K562 (cell line): ENCODE measurements at regions not wholly inside any gene's neighbourhood (a gene's known extent, or its start where the extent isn't known, plus 50 kb on each side); places are given as distances from the start of the nearest gene placed in this dataset.

ENCODE experiments used
- ELF1 ChIP-seq: fragments of 200-800 bp; sonication (Bioruptor generic); IDR thresholded peaks from 2 replicates; pipeline ENCODE4 v1.6.1; 2016; ENCODE audit warnings: missing genetic modification characterization, missing compliant biosample characterization
- EZH2 ChIP-seq: IDR thresholded peaks from 2 replicates; pipeline ENCODE4 v1.6.1; 2012; ENCODE audit warnings: low read depth, mild to moderate bottlenecking, inconsistent platforms, low read length, borderline replicate concordance
- IFI16 ChIP-seq: fragments of 250-450 bp; sonication (Bioruptor Pico); IDR thresholded peaks from 2 replicates; pipeline ENCODE4 v2.1.2; 2022; ENCODE audit warnings: mild to moderate bottlenecking, inconsistent platforms
- NELFE ChIP-seq: IDR thresholded peaks from 2 replicates; pipeline ENCODE4 v1.6.1; 2011; ENCODE audit warnings: mild to moderate bottlenecking; ENCODE audit not compliant: insufficient read depth, insufficient read length
- NONO ChIP-seq, 2 experiments: fragments of 200-400 bp in 1 of 2; fragments of 450-650 bp in 1 of 2; formaldehyde crosslinking in 1 of 2; IDR thresholded peaks; 2 replicates each; pipeline ENCODE4 v1.6.1; 2017; ENCODE audit warnings: low read depth in 2 of 2, mild to moderate bottlenecking in 2 of 2, moderate library complexity in 2 of 2, low read length in 1 of 2
- NR2C1 ChIP-seq, 2 experiments: fragments of 450-650 bp; IDR thresholded peaks; 2 replicates each; pipeline ENCODE4 v1.6.1; 2017; ENCODE audit warnings: mild to moderate bottlenecking in 2 of 2, antibody characterized with exemption in 1 of 2, inconsistent platforms in 1 of 2, missing compliant biosample characterization in 1 of 2, missing genetic modification characterization in 1 of 2
- NRF1 ChIP-seq, 2 experiments: fragments of 450-650 bp; IDR thresholded peaks in 1 of 2; conservative IDR thresholded peaks in 1 of 2; 2 replicates each; pipeline ENCODE4 v1.6.1; 2014; ENCODE audit warnings: mild to moderate bottlenecking in 2 of 2
- PHB2 ChIP-seq: fragments of 450-650 bp; IDR thresholded peaks from 2 replicates; pipeline ENCODE4 v1.6.1; 2017; ENCODE audit warnings: low read depth
- POLR2H ChIP-seq: IDR thresholded peaks from 2 replicates; pipeline ENCODE4 v1.6.1; 2016; ENCODE audit warnings: missing genetic modification characterization, low read depth, mild to moderate bottlenecking, control low read depth, missing compliant biosample characterization, moderate library complexity
- RBM22 ChIP-seq: fragments of 200-400 bp; formaldehyde crosslinking; IDR thresholded peaks from 2 replicates; pipeline ENCODE4 v1.6.1; 2018; ENCODE audit warnings: low read length, low read depth; ENCODE audit not compliant: poor library complexity, severe bottlenecking
- SNIP1 ChIP-seq: fragments of 450-650 bp; IDR thresholded peaks from 2 replicates; pipeline ENCODE4 v1.7.1; 2017; ENCODE audit warnings: low read depth, mild to moderate bottlenecking
- TFAM ChIP-seq: fragments of 250-450 bp; sonication (Bioruptor Pico); conservative IDR thresholded peaks from 2 replicates; pipeline ENCODE4 v1.5.0; 2021; ENCODE audit warnings: mild to moderate bottlenecking, moderate library complexity
- ZNF124 ChIP-seq: sonication (generic); formaldehyde crosslinking; IDR thresholded peaks from 2 replicates; pipeline ENCODE4 v1.8.1; 2022; ENCODE audit warnings: missing genetic modification reagents
- ZNF740 ChIP-seq, 3 experiments: fragments of 200-800 bp in 1 of 3; sonication (Bioruptor generic) in 1 of 3; sonication (generic) in 1 of 3; formaldehyde crosslinking in 1 of 3; IDR thresholded peaks; 2 replicates each; pipeline versions ENCODE4 v1.6.1 to v1.8.0; 2016 to 2022; ENCODE audit warnings: mild to moderate bottlenecking in 2 of 3, missing compliant biosample characterization in 2 of 3, missing genetic modification characterization in 2 of 3, missing genetic modification reagents in 1 of 3
- TF ChIP-seq, protein P1 (sequence below): sonication (generic); formaldehyde crosslinking; IDR thresholded peaks from 2 replicates; pipeline ENCODE4 v1.9.0; 2022; ENCODE audit warnings: mild to moderate bottlenecking, missing genetic modification reagents
- TF ChIP-seq, protein P2 (sequence below): fragments of 450-650 bp; IDR thresholded peaks from 2 replicates; pipeline ENCODE4 v1.6.1; 2016

- TF ChIP-seq RBM22: no peak
- TF ChIP-seq, protein P1, sequence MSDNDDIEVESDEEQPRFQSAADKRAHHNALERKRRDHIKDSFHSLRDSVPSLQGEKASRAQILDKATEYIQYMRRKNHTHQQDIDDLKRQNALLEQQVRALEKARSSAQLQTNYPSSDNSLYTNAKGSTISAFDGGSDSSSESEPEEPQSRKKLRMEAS (CRISPR knock-in tag): no peak
- no peak for TF ChIP-seq PHB2
- TF ChIP-seq IFI16 (CRISPR knock-in tag): no peak
- no peak for TF ChIP-seq POLR2H (tag)
- TF ChIP-seq ZNF740 (CRISPR knock-in tag; IDR thresholded peaks at IDR 0.05): no peak
- TF ChIP-seq ZNF740 (tag; IDR thresholded peaks at IDR 0.05): no peak
- TF ChIP-seq ELF1: no peak
- no peak for TF ChIP-seq ZNF124 (CRISPR knock-in tag)
- TF ChIP-seq NELFE: no peak
- peak; percentile 56 for TF ChIP-seq NR2C1 (IDR thresholded peaks at IDR 0.05)
- peak; percentile 63; the same call in 1 of the 2 replicates for TF ChIP-seq NR2C1 (tag; IDR thresholded peaks at IDR 0.05)
- no peak for TF ChIP-seq EZH2
- TF ChIP-seq TFAM: no peak
- no peak for TF ChIP-seq NONO (IDR thresholded peaks at IDR 0.05; ENCODE audit: low read depth in 2 of 2, low read length in 1 of 2)
- TF ChIP-seq SNIP1: no peak
- TF ChIP-seq, protein P2, sequence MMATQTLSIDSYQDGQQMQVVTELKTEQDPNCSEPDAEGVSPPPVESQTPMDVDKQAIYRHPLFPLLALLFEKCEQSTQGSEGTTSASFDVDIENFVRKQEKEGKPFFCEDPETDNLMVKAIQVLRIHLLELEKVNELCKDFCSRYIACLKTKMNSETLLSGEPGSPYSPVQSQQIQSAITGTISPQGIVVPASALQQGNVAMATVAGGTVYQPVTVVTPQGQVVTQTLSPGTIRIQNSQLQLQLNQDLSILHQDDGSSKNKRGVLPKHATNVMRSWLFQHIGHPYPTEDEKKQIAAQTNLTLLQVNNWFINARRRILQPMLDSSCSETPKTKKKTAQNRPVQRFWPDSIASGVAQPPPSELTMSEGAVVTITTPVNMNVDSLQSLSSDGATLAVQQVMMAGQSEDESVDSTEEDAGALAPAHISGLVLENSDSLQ: peak; percentile 85
- TF ChIP-seq NRF1 (conservative IDR thresholded peaks at IDR 0.05 in 1 of 2, IDR thresholded peaks at IDR 0.05 in 1 of 2): no peak
Observed at GRCh38 chr18:30568333-30568732, 474.2 kb downstream of the DSC3 start (continued).
